ENCODE measurements at regions not wholly inside any gene's neighbourhood (a gene's known extent, or its start where the extent isn't known, plus 50 kb on each side); places are given as distances from the start of the nearest gene placed in this dataset.

DNA sequence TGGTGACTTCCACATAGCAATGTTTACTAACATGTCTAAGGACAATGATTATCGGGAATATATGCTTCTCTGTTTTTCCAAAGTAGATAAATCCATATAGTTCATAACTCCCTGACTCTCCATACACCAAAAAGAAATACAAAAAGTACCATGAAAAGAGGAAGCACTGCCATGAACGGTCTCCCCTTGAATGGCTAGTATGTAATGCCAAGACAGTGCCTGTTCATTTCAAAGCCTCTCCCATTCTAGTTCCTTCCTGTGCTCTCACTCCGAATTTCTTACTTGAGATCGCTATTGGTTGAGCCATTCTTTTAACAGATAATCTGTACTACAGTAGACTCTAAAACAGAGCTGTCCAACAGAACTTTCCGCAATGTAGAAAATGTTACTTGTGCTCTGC, 54.8 kb upstream of the EDN1 start:
- H3K56ac ChIP-seq (ENCODE audit: insufficient read length, low read depth, low read length) = no peak overlapping the region
- no peak overlapping the region for H3K14ac ChIP-seq (ENCODE audit: insufficient read depth, low read length)
- H2BK12ac ChIP-seq (ENCODE audit: insufficient read length, low read depth, low read length) = no peak overlapping the region
- no peak overlapping the region for H4K91ac ChIP-seq (ENCODE audit: insufficient read length, low read depth, low read length)
- no peak for DNase-seq
- Mint-ChIP-seq H3K4me1 (peaks cover 11 to 14% of the 10 kb centered on the region in 2 experiments), H3K36me3 (ENCODE audit: insufficient read depth in 1 of 3, low read depth in 3 of 3) (no peaks in the 10 kb centered on the region), H3K9me3 (no peaks in the 10 kb centered on the region), H3K27ac (no peak overlapping the region), H3K4me3 (no peak overlapping the region), H3K27me3 (ENCODE audit: low read depth) (no peaks in the 10 kb centered on the region; the same call in 1 of the 2 replicates)
- H3K23ac ChIP-seq (ENCODE audit: insufficient read length, low read depth, low read length) = no peak overlapping the region
- no peaks in the 10 kb centered on the region for H3K4me1 ChIP-seq (ENCODE audit: insufficient read depth, low read length)
- H3K9ac ChIP-seq (ENCODE audit: extremely low read depth, insufficient read length, low read length) = no peak overlapping the region
- H3K9me3 ChIP-seq (ENCODE audit: control insufficient read depth, low read depth, low read length) = no peaks in the 10 kb centered on the region
- H3K79me2 ChIP-seq (ENCODE audit: insufficient read depth, low read length) = no peaks in the 10 kb centered on the region
- H4K8ac ChIP-seq (replicated peaks; ENCODE audit: insufficient read length, low read depth, low read length) = no peak overlapping the region
- H2AK5ac ChIP-seq (ENCODE audit: insufficient read length, low read length) = no peak overlapping the region
- no peak overlapping the region for H2AFZ ChIP-seq (ENCODE audit: low read length)
- no peak overlapping the region for H2BK20ac ChIP-seq (ENCODE audit: low read depth, low read length, poor library complexity, severe bottlenecking)
- WGBS (ENCODE audit: extremely low coverage, insufficient read length, low lambda C conversion rate) = no CpG with 5 or more reads among the region's 5 CpGs
- H2BK15ac ChIP-seq (ENCODE audit: low read depth, low read length) = no peak overlapping the region
- H4K5ac ChIP-seq (ENCODE audit: insufficient read length, low read depth, low read length) = no peak overlapping the region
- no peak overlapping the region for H2BK5ac ChIP-seq (ENCODE audit: insufficient read length, low read length)
- no peaks in the 10 kb centered on the region for H3K27me3 ChIP-seq (ENCODE audit: insufficient read depth, low read length)
- no peak overlapping the region for H3K27ac ChIP-seq (ENCODE audit: insufficient read length, low read depth, low read length)
- H3K23me2 ChIP-seq (ENCODE audit: insufficient read length, low read depth, low read length, poor library complexity, severe bottlenecking) = no peaks in the 10 kb centered on the region
- no peak overlapping the region for H3K18ac ChIP-seq (ENCODE audit: insufficient read length, low read depth, low read length)
- no peak overlapping the region for H3T11ph ChIP-seq (ENCODE audit: low read length)
- no peak for TF ChIP-seq CTCF (conservative IDR thresholded peaks at IDR 0.05)
- H3K79me1 ChIP-seq (ENCODE audit: insufficient read depth, low read depth, low read length, poor library complexity, severe bottlenecking) = no peaks in the 10 kb centered on the region
- H3K4ac ChIP-seq (ENCODE audit: low read depth, low read length) = no peak overlapping the region
- no peak overlapping the region for H2BK120ac ChIP-seq (ENCODE audit: low read depth, low read length, poor library complexity, severe bottlenecking)
- H3K4me2 ChIP-seq (ENCODE audit: insufficient read depth, insufficient read length, low read length) = no peak overlapping the region
- H4K20me1 ChIP-seq (ENCODE audit: control insufficient read depth, insufficient read depth, insufficient read length) = no peaks in the 10 kb centered on the region
